ENCODE measurements at regions not wholly inside any gene's neighbourhood (a gene's known extent, or its start where the extent isn't known, plus 50 kb on each side); places are given as distances from the start of the nearest gene placed in this dataset.

- TF ChIP-seq CTCF (conservative IDR thresholded peaks at IDR 0.05; ENCODE audit: low read length) (no peak), EZH2phosphoT487 (IDR thresholded peaks at IDR 0.05; ENCODE audit: borderline replicate concordance, low read depth, low read length) (no peak)
These were observed 54.3 kb upstream of the SGCE start for GRCh38 chr7:94710256-94710655.
